Sigmoid colon (tissue), 6 donors: ENCODE measurements at regions not wholly inside any gene's neighbourhood (a gene's known extent, or its start where the extent isn't known, plus 50 kb on each side); places are given as distances from the start of the nearest gene placed in this dataset.

ENCODE experiments used
- DNase-seq: peaks from one replicate; pipeline ENCODE4 v3.0.0-alpha.2; 2019
- H3K27ac ChIP-seq, 4 donors: fragments of 200-600 bp; sonication (generic); one replicate each; pipeline ENCODE4 v1.5.1; 2016 to 2019; ENCODE audit warnings: mild to moderate bottlenecking in 1 of 4
- H3K27me3 ChIP-seq, 3 donors: fragments of 200-600 bp; sonication (generic); one replicate each; pipeline ENCODE4 v1.5.1; 2019; ENCODE audit warnings: mild to moderate bottlenecking in 1 of 3
- H3K36me3 ChIP-seq, 4 donors: fragments of 200-600 bp; sonication (generic); one replicate each; pipeline ENCODE4 v1.5.1; 2016 to 2019
- H3K4me1 ChIP-seq, 4 donors: fragments of 200-600 bp; sonication (generic); one replicate each; pipeline ENCODE4 v1.5.1; 2017 to 2019
- H3K4me3 ChIP-seq, 4 donors: fragments of 200-600 bp; sonication (generic); one replicate each; pipeline ENCODE4 v1.5.1; 2017 to 2019; ENCODE audit warnings: mild to moderate bottlenecking in 2 of 4, moderate library complexity in 1 of 4
- H3K9me3 ChIP-seq, 4 donors: fragments of 200-600 bp in 3 of 4; sonication (generic) in 3 of 4; one replicate each; pipeline versions ENCODE4 v1.5.1 to v1.6.1; 2013 to 2019
- EP300 ChIP-seq, 4 donors: sonication (generic); formaldehyde crosslinking; IDR thresholded peaks; one replicate each; pipeline ENCODE4 v1.6.1; 2017; ENCODE audit warnings: antibody characterized with exemption in 4 of 4
- POLR2A ChIP-seq, 2 donors: fragments of 450-650 bp; IDR thresholded peaks; one replicate each; pipeline ENCODE4 v1.6.1; 2016; ENCODE audit warnings: antibody characterized with exemption in 2 of 2, mild to moderate bottlenecking in 2 of 2, moderate library complexity in 2 of 2
- POLR2AphosphoS5 ChIP-seq, 4 donors: sonication (generic); formaldehyde crosslinking; IDR thresholded peaks; one replicate each; pipeline ENCODE4 v1.6.1; 2017; ENCODE audit warnings: antibody characterized with exemption in 4 of 4
- WGBS, 2 donors: extraction: QIAGEN DNeasy Blood & Tissue Kit; methylation state at CpG; one replicate each; pipeline ENCODE4 v1.1.7; 2013; 5-methylcytosine and 5-hydroxymethylcytosine counted together
- intact Hi-C: fragments of 100-400 bp; cut with DNase I; formaldehyde crosslinking; loops from one replicate; pipeline ENCODE4 v1.15.1; 2023
- TF ChIP-seq, protein P1 (sequence below), 4 experiments: fragments of 450-650 bp in 3 of 4; fragments of 200-600 bp in 1 of 4; IDR thresholded peaks; one replicate each; pipeline ENCODE4 v1.5.1; 2016 to 2019; ENCODE audit warnings: antibody characterized with exemption in 4 of 4, mild to moderate bottlenecking in 3 of 4, moderate library complexity in 2 of 4
- donor health status: healthy with polysubstance abuse.
- donor health status: healthy.

DNA sequence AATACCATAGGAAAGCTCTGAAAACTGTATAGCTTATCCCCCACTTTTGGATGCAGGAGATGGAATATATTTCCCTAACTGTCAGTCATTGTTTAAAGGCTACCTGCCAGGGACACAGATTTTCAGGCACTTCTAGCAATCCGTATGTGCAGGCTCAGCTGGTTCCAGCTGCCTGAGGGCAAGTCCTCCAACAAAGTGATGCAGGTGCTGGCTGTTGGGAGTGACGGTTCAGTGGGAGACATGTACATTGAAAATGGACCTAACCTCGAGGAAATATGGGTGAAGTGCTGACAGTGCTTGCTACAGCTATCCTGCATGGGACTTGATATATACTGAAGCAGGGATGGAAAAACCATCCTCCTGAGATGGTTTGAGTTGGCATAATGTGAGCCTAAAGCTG is 153.1 kb upstream of the GAP43 start:
- no peaks in the 10 kb centered on the region for H3K27me3 ChIP-seq
- H3K27ac ChIP-seq = no peak overlapping the region
- no peak for DNase-seq
- WGBS, 2 donors = 66 to 70% methylated on average over 3 of the region's 3 CpGs
- H3K36me3 ChIP-seq = no peaks in the 10 kb centered on the region
- TF ChIP-seq POLR2A (IDR thresholded peaks at IDR 0.05) (no peak), POLR2AphosphoS5 (IDR thresholded peaks at IDR 0.05) (no peak)
- H3K4me1 ChIP-seq = no peaks in the 10 kb centered on the region
- intact Hi-C loops = no loop called here
- no peaks in the 10 kb centered on the region for H3K9me3 ChIP-seq
- no peak overlapping the region for H3K4me3 ChIP-seq

DNA sequence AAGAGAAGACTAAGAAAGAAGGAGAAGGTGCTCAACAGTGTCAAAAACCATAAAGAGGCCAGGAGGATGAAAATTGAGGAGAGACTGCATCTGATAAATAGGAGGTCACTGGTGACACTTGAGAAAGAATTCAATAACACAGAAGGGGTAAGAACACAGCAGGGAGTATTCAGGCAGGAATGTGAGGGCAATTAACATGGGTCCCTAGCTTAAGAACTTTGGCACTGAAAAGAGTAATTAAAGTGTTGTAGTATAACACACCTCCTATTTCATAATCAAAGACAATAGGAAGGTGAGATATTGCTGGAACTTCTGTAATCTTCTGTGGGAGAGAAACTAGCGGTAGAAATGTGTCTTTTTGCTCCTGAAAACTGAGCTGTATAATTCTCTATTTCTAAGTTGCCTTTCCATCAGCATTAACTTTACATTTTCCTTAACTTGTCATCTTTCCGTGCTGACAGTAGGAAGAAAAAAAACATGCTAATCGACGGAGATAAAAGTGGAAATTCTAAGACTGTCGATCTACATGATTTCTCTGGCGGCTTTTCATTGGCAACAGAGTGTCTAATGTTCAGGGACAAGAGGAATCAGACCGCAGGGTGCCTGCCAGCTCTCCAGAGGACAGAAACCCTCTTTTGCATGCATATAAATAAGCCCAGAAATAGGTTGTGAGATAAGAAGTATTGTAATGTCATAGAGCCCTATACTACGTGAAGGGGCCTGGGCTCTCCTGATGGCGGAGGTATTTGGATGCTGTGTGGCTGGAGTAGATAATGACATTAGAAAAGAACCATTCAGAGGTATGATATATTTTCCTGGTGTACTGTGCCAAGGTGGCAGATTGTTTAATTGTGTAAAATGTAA is 147.9 kb upstream of the GAP43 start:
- H3K4me3 ChIP-seq = no peak overlapping the region
- TF ChIP-seq POLR2A (IDR thresholded peaks at IDR 0.05) = no peak
- no peak for TF ChIP-seq POLR2AphosphoS5 (IDR thresholded peaks at IDR 0.05)
- TF ChIP-seq EP300 (IDR thresholded peaks at IDR 0.05) = no peak
- TF ChIP-seq, protein P1, sequence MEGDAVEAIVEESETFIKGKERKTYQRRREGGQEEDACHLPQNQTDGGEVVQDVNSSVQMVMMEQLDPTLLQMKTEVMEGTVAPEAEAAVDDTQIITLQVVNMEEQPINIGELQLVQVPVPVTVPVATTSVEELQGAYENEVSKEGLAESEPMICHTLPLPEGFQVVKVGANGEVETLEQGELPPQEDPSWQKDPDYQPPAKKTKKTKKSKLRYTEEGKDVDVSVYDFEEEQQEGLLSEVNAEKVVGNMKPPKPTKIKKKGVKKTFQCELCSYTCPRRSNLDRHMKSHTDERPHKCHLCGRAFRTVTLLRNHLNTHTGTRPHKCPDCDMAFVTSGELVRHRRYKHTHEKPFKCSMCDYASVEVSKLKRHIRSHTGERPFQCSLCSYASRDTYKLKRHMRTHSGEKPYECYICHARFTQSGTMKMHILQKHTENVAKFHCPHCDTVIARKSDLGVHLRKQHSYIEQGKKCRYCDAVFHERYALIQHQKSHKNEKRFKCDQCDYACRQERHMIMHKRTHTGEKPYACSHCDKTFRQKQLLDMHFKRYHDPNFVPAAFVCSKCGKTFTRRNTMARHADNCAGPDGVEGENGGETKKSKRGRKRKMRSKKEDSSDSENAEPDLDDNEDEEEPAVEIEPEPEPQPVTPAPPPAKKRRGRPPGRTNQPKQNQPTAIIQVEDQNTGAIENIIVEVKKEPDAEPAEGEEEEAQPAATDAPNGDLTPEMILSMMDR (IDR thresholded peaks at IDR 0.05) = no peak
- H3K4me1 ChIP-seq = no peaks in the 10 kb centered on the region
- 73 to 80% methylated on average over 9 of the region's 9 CpGs for WGBS, 2 donors
- no peaks in the 10 kb centered on the region for H3K9me3 ChIP-seq
- H3K27me3 ChIP-seq = no peaks in the 10 kb centered on the region
- intact Hi-C loops = no loop called here
- H3K27ac ChIP-seq = no peak overlapping the region
- DNase-seq = no peak
- H3K36me3 ChIP-seq = no peaks in the 10 kb centered on the region

DNA sequence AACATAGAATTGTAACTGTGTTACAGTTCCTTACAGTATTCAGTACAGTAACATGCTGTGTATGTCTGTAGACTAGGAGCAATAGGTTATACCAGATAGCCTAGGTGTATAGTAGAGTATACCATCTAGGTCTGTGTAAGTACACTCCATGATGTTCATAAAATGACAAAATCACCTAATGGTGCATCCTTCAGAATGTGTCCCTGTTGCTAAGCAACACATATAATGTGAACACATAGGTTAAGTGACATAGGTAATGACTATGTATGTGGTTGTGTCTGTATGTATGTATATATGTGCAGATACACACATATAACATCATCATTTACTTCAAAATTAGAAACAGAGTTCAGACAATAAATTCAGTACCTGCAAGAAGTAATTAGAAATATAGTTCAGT is 146.8 kb upstream of the GAP43 start:
- intact Hi-C loops = no loop called here
- no peak for DNase-seq

DNA sequence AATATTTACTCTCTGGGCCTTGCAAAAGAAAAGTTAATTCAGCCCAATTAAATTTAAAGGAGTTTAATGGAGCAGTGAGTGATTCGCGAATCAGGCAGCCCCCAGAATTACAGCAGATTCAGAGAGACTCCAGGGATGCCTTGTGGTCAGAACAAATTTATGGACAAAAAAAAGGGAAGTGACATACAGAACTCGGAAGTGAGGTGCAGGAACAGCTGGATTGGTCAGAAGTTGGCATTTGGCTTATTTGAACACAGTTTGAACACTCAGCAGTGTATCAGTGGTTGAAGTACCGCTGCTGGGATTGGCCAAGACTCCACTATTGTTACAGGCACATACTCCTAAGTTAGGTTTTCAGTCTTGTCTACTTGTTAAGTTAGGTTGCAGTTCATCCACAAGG is 145.0 kb upstream of the GAP43 start:
- H3K4me3 ChIP-seq = no peak overlapping the region
- TF ChIP-seq POLR2AphosphoS5 (IDR thresholded peaks at IDR 0.05) (no peak), EP300 (IDR thresholded peaks at IDR 0.05) (no peak), POLR2A (IDR thresholded peaks at IDR 0.05) (no peak)
- TF ChIP-seq, protein P1 (IDR thresholded peaks at IDR 0.05) = no peak
- DNase-seq = no peak
- no peaks in the 10 kb centered on the region for H3K9me3 ChIP-seq
- WGBS, 2 donors = 81 to 85% methylated on average over 4 of the region's 4 CpGs
- H3K27ac ChIP-seq = no peak overlapping the region
- H3K4me1 ChIP-seq = no peaks in the 10 kb centered on the region
- no peaks in the 10 kb centered on the region for H3K27me3 ChIP-seq
- intact Hi-C loops = no loop called here
- no peaks in the 10 kb centered on the region for H3K36me3 ChIP-seq

More for the DNA sequence above, 146.8 kb upstream of the GAP43 start:
- H3K27ac ChIP-seq = no peak overlapping the region
- no peaks in the 10 kb centered on the region for H3K27me3 ChIP-seq
- TF ChIP-seq POLR2AphosphoS5 (IDR thresholded peaks at IDR 0.05) (no peak), EP300 (IDR thresholded peaks at IDR 0.05) (no peak), POLR2A (IDR thresholded peaks at IDR 0.05) (no peak)
- TF ChIP-seq, protein P1 (IDR thresholded peaks at IDR 0.05) = no peak
- H3K4me1 ChIP-seq = no peaks in the 10 kb centered on the region
- H3K9me3 ChIP-seq = no peaks in the 10 kb centered on the region
- H3K4me3 ChIP-seq = no peak overlapping the region
- H3K36me3 ChIP-seq = no peaks in the 10 kb centered on the region

DNA sequence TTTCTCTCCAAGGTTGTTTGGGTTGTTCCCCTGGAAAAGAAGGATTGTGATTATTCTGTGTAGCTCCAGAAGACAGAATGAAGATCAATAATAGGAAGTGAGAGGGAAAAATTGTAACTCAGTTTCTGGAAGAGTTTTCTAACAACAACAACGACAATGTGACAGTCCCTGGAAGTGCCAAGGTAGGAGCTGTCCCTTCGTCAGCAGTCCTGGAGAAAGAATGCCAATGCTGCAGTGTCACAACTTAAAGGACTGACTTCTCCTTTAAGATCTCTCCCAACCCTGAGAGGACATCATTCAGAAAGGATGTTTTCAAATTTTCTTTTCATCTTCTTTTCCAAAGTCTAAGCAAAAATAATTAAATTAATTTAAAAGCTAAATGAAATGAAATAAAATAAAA is 136.4 kb upstream of the GAP43 start:
- no peak for DNase-seq
- H3K27me3 ChIP-seq = no peaks in the 10 kb centered on the region
- no peaks in the 10 kb centered on the region for H3K4me1 ChIP-seq
- H3K36me3 ChIP-seq = no peaks in the 10 kb centered on the region
- no peak overlapping the region for H3K4me3 ChIP-seq
- H3K9me3 ChIP-seq = no peaks in the 10 kb centered on the region
- no peak for TF ChIP-seq POLR2A (IDR thresholded peaks at IDR 0.05)
- TF ChIP-seq, protein P1 (IDR thresholded peaks at IDR 0.05) = no peak
- TF ChIP-seq EP300 (IDR thresholded peaks at IDR 0.05) = no peak
- WGBS, 2 donors = 41 to 71% methylated on average over 2 of the region's 2 CpGs
- intact Hi-C loops = no loop called here
- H3K27ac ChIP-seq = no peak overlapping the region
